ENCODE measurements at regions not wholly inside any gene's neighbourhood (a gene's known extent, or its start where the extent isn't known, plus 50 kb on each side); places are given as distances from the start of the nearest gene placed in this dataset.

GRCh38 chr4:111755571-111755970 is 389.7 kb upstream of the FAM241A start:
- no peak for DNase-seq
- no peak overlapping the region for H3K27ac Mint-ChIP-seq
- Histone ChIP-seq H3K27me3 (ENCODE audit: control insufficient read depth, insufficient read depth, low read length, poor library complexity, severe bottlenecking) (no peaks in the 10 kb centered on the region), H3K9me3 (ENCODE audit: control insufficient read depth, low read length) (no peaks in the 10 kb centered on the region), H3K36me3 (ENCODE audit: control insufficient read depth, insufficient read depth, low read length) (no peaks in the 10 kb centered on the region), H3K4me1 (ENCODE audit: control insufficient read depth, insufficient read depth, low read length) (no peaks in the 10 kb centered on the region), H3K27ac (ENCODE audit: low read depth, low read length) (no peak overlapping the region), H3K4me3 (ENCODE audit: low read length) (no peak overlapping the region), H3K9ac (ENCODE audit: extremely low read depth, low read length, poor library complexity, severe bottlenecking) (no peak overlapping the region)
- no peaks in the 10 kb centered on the region for H3K27me3 Mint-ChIP-seq (ENCODE audit: insufficient read depth)
- no peak overlapping the region for H3K4me3 Mint-ChIP-seq
- H3K36me3 Mint-ChIP-seq (ENCODE audit: low read depth) = no peaks in the 10 kb centered on the region
- H3K4me1 Mint-ChIP-seq = peaks cover 7% of the 10 kb centered on the region
- no peaks in the 10 kb centered on the region for H3K9me3 Mint-ChIP-seq
- WGBS, 2 experiments (ENCODE audit: insufficient coverage in 1 of 2, insufficient read length in 1 of 2) = 90 to 93% methylated on average over 8 to 10 of the region's 10 CpGs
- no peak for TF ChIP-seq CTCF (conservative IDR thresholded peaks at IDR 0.05)

DNA sequence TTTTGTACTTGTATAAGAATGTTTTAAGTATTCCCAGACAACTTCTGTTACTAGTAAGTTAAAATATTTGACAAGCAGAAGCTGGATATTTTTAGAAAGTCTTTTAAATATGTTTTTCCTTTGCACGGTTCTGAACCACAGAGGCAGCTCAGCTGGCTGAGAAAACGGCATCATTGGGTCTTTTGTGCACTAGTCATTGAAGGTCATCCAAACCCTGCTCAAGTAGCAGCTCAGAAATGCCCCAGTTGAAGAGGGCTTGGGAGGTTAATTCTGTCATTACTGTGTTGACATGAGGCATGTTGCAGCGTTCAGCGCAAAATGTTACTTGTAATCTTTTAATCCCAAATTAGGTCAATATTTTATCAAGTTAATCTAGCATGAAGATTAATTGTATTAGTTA is 383.7 kb upstream of the FAM241A start:
- Mint-ChIP-seq H3K4me3 (no peak overlapping the region), H3K4me1 (peaks cover 7% of the 10 kb centered on the region), H3K36me3 (ENCODE audit: low read depth) (no peaks in the 10 kb centered on the region), H3K27me3 (ENCODE audit: insufficient read depth) (no peaks in the 10 kb centered on the region), H3K27ac (no peak overlapping the region), H3K9me3 (no peaks in the 10 kb centered on the region)
- H3K9ac ChIP-seq (ENCODE audit: extremely low read depth, low read length, poor library complexity, severe bottlenecking) = no peak overlapping the region
- H3K27ac ChIP-seq (ENCODE audit: low read depth, low read length) = no peak overlapping the region
- no peaks in the 10 kb centered on the region for H3K36me3 ChIP-seq (ENCODE audit: control insufficient read depth, insufficient read depth, low read length)
- H3K9me3 ChIP-seq (ENCODE audit: control insufficient read depth, low read length) = no peaks in the 10 kb centered on the region
- DNase-seq = no peak
- no peak overlapping the region for H3K4me3 ChIP-seq (ENCODE audit: low read length)
- WGBS, 2 experiments (ENCODE audit: insufficient coverage in 1 of 2, insufficient read length in 1 of 2) = 77 to 93% methylated on average over 3 to 4 of the region's 4 CpGs
- H3K4me1 ChIP-seq (ENCODE audit: control insufficient read depth, insufficient read depth, low read length) = no peaks in the 10 kb centered on the region
- no peaks in the 10 kb centered on the region for H3K27me3 ChIP-seq (ENCODE audit: control insufficient read depth, insufficient read depth, low read length, poor library complexity, severe bottlenecking)
- no peak for TF ChIP-seq CTCF (conservative IDR thresholded peaks at IDR 0.05)

GRCh38 chr4:111770514-111770913 is 374.7 kb upstream of the FAM241A start:
- H3K9me3 Mint-ChIP-seq = no peaks in the 10 kb centered on the region
- 84% methylated on average over 6 to 7 of the region's 8 CpGs for WGBS, 2 experiments (ENCODE audit: insufficient coverage in 1 of 2, insufficient read length in 1 of 2)
- Histone ChIP-seq H3K36me3 (ENCODE audit: control insufficient read depth, insufficient read depth, low read length) (no peaks in the 10 kb centered on the region), H3K4me1 (ENCODE audit: control insufficient read depth, insufficient read depth, low read length) (no peaks in the 10 kb centered on the region), H3K27me3 (ENCODE audit: control insufficient read depth, insufficient read depth, low read length, poor library complexity, severe bottlenecking) (no peaks in the 10 kb centered on the region), H3K27ac (ENCODE audit: low read depth, low read length) (no peak overlapping the region), H3K9me3 (ENCODE audit: control insufficient read depth, low read length) (no peaks in the 10 kb centered on the region), H3K9ac (ENCODE audit: extremely low read depth, low read length, poor library complexity, severe bottlenecking) (no peak overlapping the region), H3K4me3 (ENCODE audit: low read length) (no peak overlapping the region)
- H3K4me3 Mint-ChIP-seq = no peak overlapping the region
- TF ChIP-seq CTCF (conservative IDR thresholded peaks at IDR 0.05) = no peak
- H3K27me3 Mint-ChIP-seq (ENCODE audit: insufficient read depth) = no peaks in the 10 kb centered on the region
- no peak overlapping the region for H3K27ac Mint-ChIP-seq
- no peak for DNase-seq
- no peaks in the 10 kb centered on the region for H3K4me1 Mint-ChIP-seq
- no peaks in the 10 kb centered on the region for H3K36me3 Mint-ChIP-seq (ENCODE audit: low read depth)
